T-helper 2 cell (primary cell): ENCODE measurements at regions not wholly inside any gene's neighbourhood (a gene's known extent, or its start where the extent isn't known, plus 50 kb on each side); places are given as distances from the start of the nearest gene placed in this dataset.

Experiments
- DNase-seq, 5 experiments: peaks; one replicate each; pipeline versions ENCODE4 v3.0.0 to v3.0.0-alpha.2; 2012 to 2022

DNA sequence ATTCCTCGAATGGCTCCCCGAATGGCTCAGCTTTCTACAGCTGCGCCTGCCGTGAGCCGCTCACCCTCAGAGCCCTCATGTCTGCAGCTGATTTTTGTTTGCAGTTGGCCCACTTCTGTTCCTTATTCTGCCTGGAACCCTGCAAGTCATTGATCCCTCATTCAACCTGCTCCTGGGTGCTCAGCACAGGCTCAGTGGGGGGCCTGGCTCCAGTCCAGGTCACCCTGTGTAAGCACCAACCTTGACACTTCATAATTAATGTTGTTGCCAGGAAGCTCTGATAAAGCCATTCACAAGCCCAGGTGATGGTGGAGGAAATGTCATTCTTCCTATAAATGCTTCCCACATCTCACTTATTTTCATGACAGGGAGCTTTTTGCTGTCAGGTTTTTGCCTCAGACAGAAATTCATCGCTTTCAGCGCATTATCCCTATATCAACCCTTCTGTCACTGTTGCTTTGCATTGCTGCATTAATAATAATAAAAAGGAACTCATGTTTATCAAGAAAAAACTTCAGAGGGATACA, 85.7 kb downstream of the F11 start:
- no peak for DNase-seq

DNA sequence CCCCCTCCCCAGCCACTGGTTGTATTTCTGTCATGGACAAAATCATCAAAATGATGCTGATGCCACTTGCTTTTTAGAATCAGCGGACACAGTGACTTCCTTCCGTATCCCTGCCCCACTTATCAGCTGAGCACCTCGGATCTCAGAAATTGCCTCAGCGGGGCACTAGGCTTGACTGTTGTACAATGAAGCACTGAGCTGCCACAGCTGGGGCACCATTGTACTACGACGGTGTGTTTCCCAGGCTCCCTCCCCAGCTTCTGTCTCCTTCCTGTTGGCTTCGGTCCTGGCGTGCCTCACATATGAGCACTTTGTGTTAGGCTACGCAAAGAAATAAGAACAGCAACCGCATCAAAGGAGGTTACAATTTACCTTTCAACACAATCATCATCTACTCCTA, 82.4 kb downstream of the F11 start:
- DNase-seq, result no peak

DNA sequence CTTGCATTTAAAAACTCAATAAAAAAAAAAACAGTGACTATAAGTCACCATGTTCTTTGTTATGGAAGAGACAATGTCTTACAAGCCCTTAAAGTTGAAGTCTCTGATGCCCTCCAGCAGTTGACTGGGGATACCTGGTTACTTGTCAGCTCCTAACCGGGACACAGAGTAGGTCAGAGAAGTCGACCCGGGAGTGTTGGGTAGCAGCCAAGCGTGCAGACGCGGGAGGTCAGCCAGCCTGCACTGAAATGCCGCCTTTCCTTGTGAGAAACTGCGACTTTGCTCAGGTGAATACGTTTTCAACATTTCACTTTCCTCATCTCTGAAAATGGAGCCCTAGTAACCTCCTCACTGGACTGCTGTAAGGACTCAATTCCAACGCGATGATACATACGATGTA, 81.8 kb downstream of the F11 start:
- DNase-seq, result no peak

DNA sequence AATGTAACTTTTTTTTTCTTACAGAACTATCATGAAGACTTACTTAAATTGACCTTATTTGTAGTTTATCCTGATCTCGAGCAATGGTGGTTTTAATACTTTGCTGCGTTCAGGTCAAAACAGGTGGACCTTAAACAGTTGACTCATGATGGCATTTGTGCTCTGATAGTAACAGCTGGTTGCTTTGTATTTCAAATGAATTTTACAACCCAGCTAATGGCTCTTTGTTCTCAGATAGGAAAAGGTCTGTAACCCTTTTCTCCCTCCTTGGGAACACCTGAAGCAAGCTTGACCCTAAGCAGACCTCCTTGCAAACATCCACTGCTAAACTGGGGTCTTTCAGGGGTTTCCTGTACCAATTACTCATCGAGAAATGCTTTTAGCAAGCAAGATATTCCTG, 79.2 kb downstream of the F11 start:
- DNase-seq, result no peak

DNA sequence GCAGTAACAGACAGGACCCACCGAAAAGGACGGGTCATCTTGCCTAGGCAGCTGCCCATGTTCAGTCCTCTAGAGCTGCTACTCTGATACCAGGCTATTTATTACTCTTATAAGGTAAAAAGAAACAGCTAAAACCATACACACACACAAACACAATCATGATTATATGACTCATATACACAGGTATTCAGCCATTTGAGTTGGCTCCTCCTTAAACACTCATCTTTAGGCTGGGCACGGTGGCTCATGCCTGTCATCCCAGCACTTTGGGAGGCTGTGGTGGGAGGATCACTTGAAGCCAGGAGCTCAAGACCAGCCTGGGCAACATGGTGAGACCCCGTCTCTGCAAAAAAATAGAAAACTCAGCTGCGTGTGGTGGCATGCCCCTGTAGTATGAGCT, 76.6 kb downstream of the F11 start:
- DNase-seq, result no peak

DNA sequence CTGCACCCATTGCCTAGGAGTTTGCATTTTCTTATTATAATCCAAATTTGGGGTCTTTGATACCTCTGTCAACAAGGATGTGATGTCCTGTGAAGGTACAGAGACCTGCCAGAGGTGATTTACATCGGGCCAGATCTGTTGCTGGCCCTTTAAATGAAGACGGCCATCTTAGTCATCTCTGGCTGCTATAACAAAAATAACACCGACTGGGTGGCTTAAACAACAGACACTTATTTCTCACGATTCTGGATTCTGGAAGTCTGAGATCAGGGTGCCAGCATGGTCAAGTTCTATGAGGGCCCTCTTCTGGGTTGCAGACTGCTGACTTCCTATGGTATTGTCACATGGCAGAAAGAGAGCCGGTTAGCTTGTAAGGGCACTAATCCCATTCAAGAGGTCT, 75.7 kb downstream of the F11 start:
- no peak for DNase-seq
